ENCODE measurements at regions not wholly inside any gene's neighbourhood (a gene's known extent, or its start where the extent isn't known, plus 50 kb on each side); places are given as distances from the start of the nearest gene placed in this dataset.
"Not testable (repeated sequence)": the region's sequence is repeated elsewhere in the genome, so short reads cannot be mapped to it uniquely, and the experiment has no call there.

- DNase-seq: no peak
These were observed 212.3 kb upstream of the FGF13 start for GRCh38 chrX:138923805-138924204.

GRCh38 chrX:138921031-138921430 lies 209.5 kb upstream of the FGF13 start:
- no peak for DNase-seq

- no peak for DNase-seq
These were observed 206.3 kb upstream of the FGF13 start for GRCh38 chrX:138917781-138918180.

GRCh38 chrX:138914767-138915166 lies 203.2 kb upstream of the FGF13 start:
- no peak for DNase-seq

- no peak for DNase-seq
These were observed 197.1 kb upstream of the FGF13 start for GRCh38 chrX:138908577-138908976.

DNA sequence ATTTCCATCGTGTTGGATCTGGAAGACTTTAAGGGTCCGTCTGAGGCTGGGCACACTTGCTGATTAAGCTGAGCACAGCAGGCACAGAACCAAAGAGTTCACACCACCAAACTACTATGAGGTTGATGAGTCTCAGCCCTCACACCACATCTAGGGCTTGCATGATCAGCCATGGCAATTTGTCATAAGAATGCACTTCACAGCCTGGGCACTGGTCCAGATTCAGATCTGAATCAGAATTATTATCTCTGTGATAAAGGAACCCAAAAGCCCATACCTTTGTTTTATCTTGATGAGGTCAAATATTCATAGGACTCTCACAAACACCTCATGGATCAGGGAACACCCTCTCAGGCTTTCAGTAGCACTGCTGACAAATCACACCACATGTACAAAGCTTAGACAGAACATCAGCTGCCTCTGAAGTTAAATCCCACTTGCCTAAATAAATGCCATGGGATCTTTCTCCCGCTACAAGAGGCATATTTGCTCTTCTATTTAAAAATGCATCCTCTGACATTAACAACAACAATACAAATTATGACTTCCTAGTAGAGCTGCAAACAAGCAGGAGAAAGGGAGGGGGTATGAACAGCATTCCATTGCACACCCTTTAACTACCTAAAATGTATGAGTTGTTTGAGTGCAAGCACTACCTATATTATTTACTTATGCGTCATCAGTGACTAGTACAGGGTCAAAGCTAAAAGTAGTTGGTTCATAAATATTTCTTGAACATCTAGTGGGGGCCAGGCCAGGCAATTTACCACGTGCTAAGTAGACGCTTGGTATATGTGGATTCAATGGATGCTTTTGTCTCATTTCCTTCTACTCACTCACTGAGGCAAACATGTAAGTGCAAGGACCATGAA lies 186.3 kb upstream of the FGF13 start:
- DNase-seq: no peak

- no peak for DNase-seq
These were observed 179.0 kb upstream of the FGF13 start for GRCh38 chrX:138890491-138890890.

GRCh38 chrX:138889149-138889548 lies 177.6 kb upstream of the FGF13 start:
- DNase-seq: no peak

DNA sequence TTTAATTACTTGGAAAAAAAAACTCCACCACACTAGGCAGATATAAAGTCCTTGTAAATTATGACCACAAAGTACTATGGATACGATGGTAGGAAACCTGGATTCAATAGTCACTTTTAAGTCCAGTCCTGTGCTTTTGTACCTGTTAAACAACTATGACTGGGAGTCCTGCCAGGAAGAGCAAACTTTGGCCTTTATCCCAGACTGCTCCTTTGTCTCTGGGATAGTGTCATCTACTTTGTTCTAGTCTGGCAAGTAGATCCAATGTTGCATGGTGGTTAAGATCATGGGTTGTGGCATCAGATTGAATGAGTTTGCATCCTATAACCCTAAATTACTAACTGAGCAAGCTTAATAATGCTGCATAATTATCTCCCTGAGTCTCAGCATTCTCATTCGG lies 175.3 kb upstream of the FGF13 start:
- no peak for DNase-seq

DNA sequence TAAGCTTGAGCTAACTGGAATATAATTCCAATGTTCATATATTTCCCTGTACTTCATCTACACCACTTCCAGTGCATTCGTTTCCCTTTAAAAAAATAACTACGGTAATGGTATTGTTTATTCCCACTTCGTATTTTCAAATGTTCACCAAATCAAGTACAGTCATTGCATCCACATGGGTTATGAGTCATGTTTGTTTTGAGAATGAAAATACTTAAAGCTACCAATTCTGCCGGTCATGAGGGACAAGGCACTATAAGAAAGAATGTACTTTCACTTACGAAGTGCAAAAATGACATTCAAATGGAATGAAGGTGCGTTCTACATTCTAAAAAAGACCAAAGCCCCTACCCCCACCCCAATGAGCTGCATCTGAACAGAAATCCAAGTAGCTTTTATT lies 174.4 kb upstream of the FGF13 start:
- DNase-seq: no peak

- DNase-seq: not testable (repeated sequence)
These were observed 168.8 kb upstream of the FGF13 start for GRCh38 chrX:138880293-138880692.

DNA sequence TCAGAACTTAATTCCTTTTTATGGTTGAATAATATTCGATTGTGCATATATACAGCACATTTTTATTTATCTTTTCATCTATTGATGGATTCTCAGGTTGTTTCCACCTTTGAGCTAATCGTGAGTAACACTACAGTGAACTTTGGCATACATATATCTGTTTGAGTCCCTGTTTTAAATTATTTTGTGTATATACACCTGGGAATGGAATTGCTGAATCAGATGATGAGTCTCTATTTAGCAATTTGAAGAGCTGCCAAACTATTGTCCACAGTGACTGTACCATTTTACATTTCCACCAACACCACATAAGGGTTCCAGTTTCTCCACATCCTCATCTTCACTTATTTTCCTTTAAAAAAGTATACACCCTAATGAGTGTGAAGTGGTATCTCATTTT lies 166.2 kb upstream of the FGF13 start:
- no peak for DNase-seq

- DNase-seq: no peak
These were observed 164.0 kb upstream of the FGF13 start for GRCh38 chrX:138875472-138875871.

DNA sequence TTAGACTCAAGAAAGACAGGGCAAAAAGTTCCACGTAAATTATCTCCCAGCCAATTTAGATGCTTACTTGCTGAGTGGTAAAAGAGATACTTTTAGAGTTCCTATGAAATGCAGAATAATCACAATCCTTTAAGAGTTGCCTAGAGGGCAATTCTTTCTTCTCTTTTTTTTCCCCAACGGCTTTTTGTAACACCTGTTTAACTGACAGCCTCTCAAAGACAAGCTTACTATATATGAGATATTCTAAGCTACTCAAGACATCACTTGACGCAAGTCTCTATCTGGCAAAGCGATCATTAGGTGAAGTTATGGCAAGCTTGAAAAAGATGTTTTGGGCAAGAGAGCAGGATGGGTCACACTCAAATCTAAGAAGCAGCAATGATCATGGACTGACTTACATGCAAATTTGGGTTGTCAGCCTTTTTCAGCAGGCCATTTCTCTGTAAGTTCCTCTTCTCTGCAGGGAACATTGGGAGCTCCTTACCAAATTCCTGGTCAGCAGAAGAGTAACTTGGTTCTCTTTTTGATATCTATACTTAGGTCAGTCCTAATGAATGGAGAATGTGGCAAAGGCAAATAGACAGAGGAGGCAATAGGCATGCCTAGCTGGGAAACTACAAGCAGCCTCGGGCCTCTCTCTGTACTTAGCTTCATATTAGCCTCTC lies 162.9 kb upstream of the FGF13 start:
- no peak for DNase-seq

GRCh38 chrX:138873640-138874039 lies 162.1 kb upstream of the FGF13 start:
- DNase-seq: not testable (repeated sequence)

DNA sequence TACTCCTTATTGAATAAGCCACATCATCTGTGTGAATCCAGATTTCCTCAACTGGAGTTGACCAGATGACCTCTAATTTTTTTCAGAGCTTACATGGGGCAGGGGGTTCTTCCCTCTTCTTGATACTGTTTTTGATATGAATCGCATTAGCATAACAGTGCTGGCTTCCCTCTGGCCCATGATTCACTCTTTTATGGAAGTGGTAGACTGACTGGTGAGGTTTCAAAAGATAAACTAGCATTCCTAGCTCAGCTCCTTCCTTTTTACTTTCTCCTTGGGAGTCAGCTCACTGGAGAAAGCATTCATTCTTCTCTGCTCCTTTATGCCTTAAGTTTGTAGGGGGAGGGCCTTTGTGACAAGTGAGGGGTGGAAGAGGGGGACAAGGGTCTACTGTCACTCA lies 161.0 kb upstream of the FGF13 start:
- no peak for DNase-seq

- DNase-seq: no peak
These were observed 160.2 kb upstream of the FGF13 start for GRCh38 chrX:138871739-138872138.

DNA sequence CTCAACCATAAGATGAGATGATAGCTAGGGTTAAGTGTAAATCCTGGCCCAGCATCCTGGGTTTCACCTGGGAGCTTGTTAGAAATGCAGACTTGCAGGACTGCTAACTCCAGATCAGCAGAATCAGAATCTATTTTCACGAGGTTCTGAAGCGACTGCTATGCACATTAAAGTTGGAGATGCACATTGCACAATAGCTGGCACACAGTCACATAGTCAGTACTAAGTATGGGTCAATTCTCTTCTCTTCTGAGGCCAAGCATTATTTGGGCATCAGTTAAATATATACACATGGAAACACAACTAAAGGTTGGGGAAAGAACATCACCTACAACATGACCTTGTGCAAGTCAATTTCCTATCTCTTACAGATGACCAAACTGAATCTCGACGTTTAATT lies 155.1 kb upstream of the FGF13 start:
- no peak for DNase-seq

DNA sequence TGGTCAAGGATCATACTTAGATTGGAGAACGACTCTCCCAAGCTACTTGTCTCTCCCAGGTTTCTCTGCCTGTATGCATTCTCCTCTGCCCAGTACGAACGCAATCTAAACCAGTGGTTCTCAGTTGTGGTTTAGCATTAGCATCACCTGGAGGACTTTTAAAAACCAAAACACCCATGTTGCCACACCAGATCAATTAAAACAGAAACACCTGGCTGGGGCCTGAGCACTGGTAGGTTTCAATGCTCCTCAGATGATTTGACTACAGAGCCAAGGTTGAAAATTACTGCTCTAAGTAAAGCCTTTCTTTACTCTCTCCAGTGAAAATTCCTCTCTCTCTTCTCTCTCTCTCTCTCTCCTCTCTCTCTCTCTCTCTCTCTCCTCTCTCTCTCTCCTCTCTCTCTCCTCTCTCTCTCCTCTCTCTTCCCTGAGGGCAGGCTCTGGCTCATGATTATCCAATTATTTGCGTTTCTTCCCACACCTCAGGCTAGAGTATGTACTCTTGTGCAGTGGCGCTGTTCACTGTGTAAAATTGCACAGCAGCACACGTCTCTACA lies 153.7 kb upstream of the FGF13 start:
- no peak for DNase-seq

- DNase-seq: no peak
These were observed 147.9 kb upstream of the FGF13 start for GRCh38 chrX:138859421-138859820.

DNA sequence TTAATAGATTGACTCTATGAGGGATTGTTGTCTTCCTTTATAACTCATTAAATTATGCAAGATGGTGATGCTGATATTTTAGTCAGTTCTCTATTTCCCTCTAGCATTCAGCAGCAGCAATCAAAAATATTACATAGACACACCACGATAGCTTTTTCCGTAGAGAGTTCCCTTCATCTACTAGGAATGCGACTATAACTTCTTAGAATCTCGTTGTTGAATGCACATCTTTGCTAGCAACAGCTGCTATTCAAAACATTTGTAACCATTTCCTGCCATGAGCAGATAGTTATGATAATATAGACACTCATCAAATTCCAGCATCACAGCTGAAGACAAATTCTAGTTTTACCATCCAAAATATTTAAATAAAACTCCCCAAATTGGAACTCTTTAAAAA lies 147.4 kb upstream of the FGF13 start:
- DNase-seq: no peak

DNA sequence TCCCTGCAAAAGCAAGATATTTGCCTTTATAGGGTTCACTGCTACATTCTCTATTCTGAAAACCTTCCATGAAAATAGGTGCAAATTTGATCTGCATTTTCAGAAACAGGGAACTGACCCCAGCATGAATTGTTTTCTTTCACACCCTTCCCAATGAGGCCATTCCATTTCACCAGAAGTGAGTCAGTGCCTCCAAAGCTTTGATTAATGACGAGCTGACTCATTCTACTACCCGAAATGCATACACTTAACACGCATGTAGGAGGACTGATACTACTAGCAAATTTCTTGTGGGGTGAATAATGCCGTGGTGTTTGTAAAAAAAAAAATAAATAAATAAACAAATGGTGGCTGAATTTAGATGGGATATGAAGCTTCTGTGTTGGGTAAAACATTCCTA lies 146.9 kb upstream of the FGF13 start:
- DNase-seq: no peak

DNA sequence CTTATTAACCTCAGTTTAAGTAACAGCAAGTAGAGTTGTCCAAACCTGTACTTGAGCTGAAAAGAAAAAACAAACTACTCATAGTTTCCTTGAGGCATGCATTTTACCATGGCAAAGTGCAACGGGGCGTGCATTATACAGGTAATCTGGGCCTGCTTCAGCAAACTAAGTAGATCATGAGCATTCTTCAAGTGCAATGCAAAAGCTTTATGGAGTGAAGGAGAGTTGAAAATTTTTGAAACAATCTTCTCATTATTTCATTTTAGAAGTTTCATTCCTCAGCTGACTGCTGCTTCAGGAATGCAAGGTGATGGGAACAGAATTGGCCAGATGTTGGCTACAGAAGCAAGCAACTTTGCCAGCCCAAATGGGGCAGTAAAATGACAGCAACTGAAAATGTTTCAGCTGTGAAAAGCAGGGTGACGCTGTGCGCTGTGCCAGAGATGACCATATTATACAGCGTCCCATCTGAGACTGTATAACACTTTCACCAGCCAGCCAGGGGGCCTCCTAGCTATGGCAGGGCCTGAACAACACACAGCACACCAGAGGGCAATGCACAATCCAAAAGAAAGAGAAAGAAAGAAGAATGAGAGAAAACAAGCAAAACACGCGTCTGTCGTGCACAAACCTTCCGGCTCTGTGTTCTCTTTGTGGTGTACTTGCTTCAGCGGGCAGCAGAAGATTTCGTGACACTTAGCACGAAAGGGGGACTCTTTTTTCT lies 145.5 kb upstream of the FGF13 start:
- no peak for DNase-seq

DNA sequence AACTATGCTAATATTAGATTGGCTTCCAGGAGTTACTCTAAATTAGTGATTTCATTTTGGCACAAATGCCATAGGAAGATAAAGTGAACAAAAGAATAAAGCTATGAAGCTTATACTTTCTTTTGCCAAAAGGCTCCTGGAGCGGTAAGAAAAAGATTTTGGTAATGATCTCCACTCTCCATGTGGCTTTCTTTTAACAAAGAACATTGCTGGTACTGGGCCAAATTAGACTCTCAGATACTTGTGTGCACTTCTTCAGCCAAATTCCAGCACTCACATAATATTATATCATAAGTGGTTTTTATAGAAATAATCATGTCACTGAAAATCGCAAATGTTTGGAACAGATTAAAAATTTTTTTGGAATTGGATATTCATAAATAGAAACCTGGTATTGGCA lies 142.4 kb upstream of the FGF13 start:
- DNase-seq: no peak

Data from hematopoietic multipotent progenitor cell treated with erythropoietin and hydrocortisone succinate and interleukin-3 and kit ligand, for 8 days (in vitro differentiated cells).